ENCODE measurements at regions not wholly inside any gene's neighbourhood (a gene's known extent, or its start where the extent isn't known, plus 50 kb on each side); places are given as distances from the start of the nearest gene placed in this dataset.

- H3K4me1 Mint-ChIP-seq (ENCODE audit: low read depth), result no peaks in the 10 kb centered on the region
- no peak overlapping the region for H3K4me3 Mint-ChIP-seq (ENCODE audit: low read depth)
- no peak for DNase-seq (ENCODE audit: low spot score)
- peaks cover 31% of the 10 kb centered on the region for H3K9me3 Mint-ChIP-seq
- no peak overlapping the region for H3K27ac Mint-ChIP-seq
- no peaks in the 10 kb centered on the region for H3K36me3 Mint-ChIP-seq (ENCODE audit: low read depth)
- intact Hi-C loops (cut with micrococcal nuclease), result no loop called here
- no peaks in the 10 kb centered on the region for H3K27me3 Mint-ChIP-seq (ENCODE audit: low read depth)
These were observed 613.9 kb downstream of the TNS3 start for GRCh38 chr7:46968003-46968402.

GRCh38 chr7:46963719-46964118 lies 618.2 kb downstream of the TNS3 start:
- Mint-ChIP-seq H3K36me3 (ENCODE audit: low read depth) (no peaks in the 10 kb centered on the region), H3K27ac (no peak overlapping the region), H3K4me3 (ENCODE audit: low read depth) (no peak overlapping the region), H3K4me1 (ENCODE audit: low read depth) (no peaks in the 10 kb centered on the region), H3K27me3 (ENCODE audit: low read depth) (no peaks in the 10 kb centered on the region), H3K9me3 (peaks cover 52% of the 10 kb centered on the region)
- no peak for DNase-seq (ENCODE audit: low spot score)
- intact Hi-C loops (cut with micrococcal nuclease), result no loop called here

GRCh38 chr7:46960970-46961369 lies 620.9 kb downstream of the TNS3 start:
- no peak for DNase-seq (ENCODE audit: low spot score)
- H3K4me3 Mint-ChIP-seq (ENCODE audit: low read depth), result no peak overlapping the region
- no peaks in the 10 kb centered on the region for H3K27me3 Mint-ChIP-seq (ENCODE audit: low read depth)
- intact Hi-C loops (cut with micrococcal nuclease), result no loop called here
- H3K4me1 Mint-ChIP-seq (ENCODE audit: low read depth), result no peaks in the 10 kb centered on the region
- no peak overlapping the region for H3K27ac Mint-ChIP-seq
- peaks cover 47% of the 10 kb centered on the region for H3K9me3 Mint-ChIP-seq
- H3K36me3 Mint-ChIP-seq (ENCODE audit: low read depth), result no peaks in the 10 kb centered on the region

GRCh38 chr7:46957195-46957594 lies 624.7 kb downstream of the TNS3 start:
- intact Hi-C loops (cut with micrococcal nuclease), result no loop called here
- Mint-ChIP-seq H3K27me3 (ENCODE audit: low read depth) (no peaks in the 10 kb centered on the region), H3K36me3 (ENCODE audit: low read depth) (no peaks in the 10 kb centered on the region), H3K4me3 (ENCODE audit: low read depth) (no peak overlapping the region), H3K9me3 (peaks cover 18% of the 10 kb centered on the region), H3K27ac (no peak overlapping the region), H3K4me1 (ENCODE audit: low read depth) (no peaks in the 10 kb centered on the region)
- DNase-seq (ENCODE audit: low spot score), result no peak

DNA sequence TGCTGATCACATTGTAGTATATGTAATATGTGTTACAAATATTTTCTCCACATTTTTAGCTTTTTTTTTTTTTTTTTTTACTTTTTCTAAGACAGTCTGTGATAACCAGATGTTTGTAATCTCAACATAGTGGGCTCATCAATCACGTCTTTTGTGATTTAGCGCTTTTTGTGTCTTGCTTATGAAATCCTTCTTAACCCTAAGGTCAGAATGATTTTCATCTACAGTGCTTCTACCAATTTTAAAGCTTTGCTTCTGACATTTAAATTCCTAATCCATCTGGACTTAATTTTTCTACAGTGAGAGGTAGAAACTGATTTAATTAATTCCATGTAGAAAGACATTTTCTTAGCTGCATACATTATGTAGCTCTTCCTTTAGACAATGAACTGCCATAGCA lies 626.4 kb downstream of the TNS3 start:
- Mint-ChIP-seq H3K4me3 (ENCODE audit: low read depth) (no peak overlapping the region), H3K9me3 (peaks cover 12% of the 10 kb centered on the region), H3K4me1 (ENCODE audit: low read depth) (no peaks in the 10 kb centered on the region), H3K36me3 (ENCODE audit: low read depth) (no peaks in the 10 kb centered on the region), H3K27ac (no peak overlapping the region), H3K27me3 (ENCODE audit: low read depth) (no peaks in the 10 kb centered on the region)
- intact Hi-C loops (cut with micrococcal nuclease), result no loop called here
- no peak for DNase-seq (ENCODE audit: low spot score)

DNA sequence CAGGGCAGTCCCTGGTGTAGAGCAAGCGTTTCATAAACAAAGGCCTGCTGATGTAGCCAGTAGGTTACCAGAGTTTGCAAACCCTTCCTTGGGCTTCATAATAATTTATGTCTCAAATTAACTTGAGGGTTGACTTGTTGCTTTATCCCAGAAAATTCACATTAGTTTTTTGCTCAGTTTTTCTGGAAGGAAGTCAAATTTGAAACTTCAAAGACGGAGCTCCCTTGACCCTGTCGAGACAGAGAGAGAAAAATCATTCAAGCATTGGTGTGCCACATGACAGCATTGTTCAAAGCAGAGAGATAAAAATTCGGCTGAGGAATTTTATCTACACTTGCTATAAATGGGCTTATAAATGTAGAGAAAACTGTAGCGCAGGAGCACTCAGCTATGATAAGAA lies 627.7 kb downstream of the TNS3 start:
- Mint-ChIP-seq H3K4me1 (ENCODE audit: low read depth) (no peaks in the 10 kb centered on the region), H3K36me3 (ENCODE audit: low read depth) (no peaks in the 10 kb centered on the region), H3K9me3 (peaks cover 1% of the 10 kb centered on the region), H3K27me3 (ENCODE audit: low read depth) (no peaks in the 10 kb centered on the region), H3K27ac (no peak overlapping the region), H3K4me3 (ENCODE audit: low read depth) (no peak overlapping the region)
- DNase-seq (ENCODE audit: low spot score), result no peak
- intact Hi-C loops (cut with micrococcal nuclease), result no loop called here

DNA sequence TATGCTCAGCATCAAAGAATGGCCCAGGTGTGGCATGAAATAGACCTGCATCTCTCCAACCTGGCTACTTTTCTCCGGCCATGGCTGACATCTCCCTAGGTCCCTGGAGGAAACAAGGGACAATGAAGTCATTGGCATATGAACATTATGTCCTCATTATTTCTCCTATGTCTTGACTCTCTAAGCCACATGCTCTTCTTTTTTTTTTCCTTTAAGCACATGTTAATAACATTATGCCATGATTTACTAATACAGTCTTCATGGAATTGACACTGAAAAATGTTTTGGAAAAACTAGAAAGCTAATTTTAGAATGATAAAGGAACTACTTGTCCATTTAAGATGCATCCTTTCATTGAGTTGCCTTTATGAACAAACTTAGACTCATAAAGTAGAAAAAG lies 628.9 kb downstream of the TNS3 start:
- intact Hi-C loops (cut with micrococcal nuclease), result no loop called here
- Mint-ChIP-seq H3K36me3 (ENCODE audit: low read depth) (no peaks in the 10 kb centered on the region), H3K27me3 (ENCODE audit: low read depth) (no peaks in the 10 kb centered on the region), H3K4me3 (ENCODE audit: low read depth) (no peak overlapping the region), H3K27ac (no peak overlapping the region), H3K4me1 (ENCODE audit: low read depth) (no peaks in the 10 kb centered on the region), H3K9me3 (no peaks in the 10 kb centered on the region)
- no peak for DNase-seq (ENCODE audit: low spot score)

DNA sequence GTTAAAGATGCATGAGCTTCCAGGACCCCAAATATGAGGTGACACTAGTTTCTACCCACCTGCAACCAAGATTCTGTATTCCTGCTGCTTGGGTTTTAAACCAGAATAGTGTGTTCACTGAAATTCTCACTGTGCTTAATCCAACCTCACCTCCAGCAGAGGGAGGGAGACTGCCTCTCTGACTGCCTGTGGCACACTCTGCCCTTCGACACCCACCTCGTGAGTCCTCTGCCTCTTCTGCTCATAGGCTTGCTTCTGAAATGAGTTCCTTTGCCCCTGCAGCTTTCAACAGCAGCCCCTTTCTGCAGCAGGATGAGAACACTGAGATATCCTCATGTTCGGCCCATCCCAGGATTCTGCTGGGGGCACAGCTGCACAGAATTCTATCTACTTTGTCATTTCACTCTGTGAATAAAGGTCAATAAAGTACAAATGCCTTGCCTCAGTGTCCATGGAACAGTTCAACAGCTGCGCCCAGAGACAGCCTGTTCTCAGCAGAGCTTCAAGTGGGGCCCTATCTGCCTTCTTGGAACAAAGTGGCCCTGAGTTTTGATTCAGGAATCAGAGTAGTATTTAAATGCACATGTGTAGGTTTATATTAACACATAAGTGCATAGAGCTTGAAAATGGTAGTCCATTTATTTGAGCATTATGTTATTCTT lies 632.5 kb downstream of the TNS3 start:
- H3K4me1 Mint-ChIP-seq (ENCODE audit: low read depth), result no peaks in the 10 kb centered on the region
- no peak for DNase-seq (ENCODE audit: low spot score)
- H3K9me3 Mint-ChIP-seq, result no peaks in the 10 kb centered on the region
- no peak overlapping the region for H3K27ac Mint-ChIP-seq
- H3K27me3 Mint-ChIP-seq (ENCODE audit: low read depth), result no peaks in the 10 kb centered on the region
- H3K4me3 Mint-ChIP-seq (ENCODE audit: low read depth), result no peak overlapping the region
- intact Hi-C loops (cut with micrococcal nuclease), result no loop called here
- H3K36me3 Mint-ChIP-seq (ENCODE audit: low read depth), result no peaks in the 10 kb centered on the region

GRCh38 chr7:46948716-46949115 lies 633.2 kb downstream of the TNS3 start:
- DNase-seq (ENCODE audit: low spot score), result no peak
- H3K36me3 Mint-ChIP-seq (ENCODE audit: low read depth), result no peaks in the 10 kb centered on the region
- no peaks in the 10 kb centered on the region for H3K9me3 Mint-ChIP-seq
- H3K27me3 Mint-ChIP-seq (ENCODE audit: low read depth), result no peaks in the 10 kb centered on the region
- intact Hi-C loops (cut with micrococcal nuclease), result no loop called here
- no peaks in the 10 kb centered on the region for H3K4me1 Mint-ChIP-seq (ENCODE audit: low read depth)
- no peak overlapping the region for H3K27ac Mint-ChIP-seq
- H3K4me3 Mint-ChIP-seq (ENCODE audit: low read depth), result no peak overlapping the region

GRCh38 chr7:46945328-46945727 lies 636.6 kb downstream of the TNS3 start:
- H3K36me3 Mint-ChIP-seq (ENCODE audit: low read depth), result no peaks in the 10 kb centered on the region
- no peak overlapping the region for H3K4me3 Mint-ChIP-seq (ENCODE audit: low read depth)
- H3K27me3 Mint-ChIP-seq (ENCODE audit: low read depth), result no peaks in the 10 kb centered on the region
- H3K9me3 Mint-ChIP-seq, result no peaks in the 10 kb centered on the region
- H3K27ac Mint-ChIP-seq, result no peak overlapping the region
- no peaks in the 10 kb centered on the region for H3K4me1 Mint-ChIP-seq (ENCODE audit: low read depth)
- DNase-seq (ENCODE audit: low spot score), result no peak
- intact Hi-C loops (cut with micrococcal nuclease), result no loop called here

DNA sequence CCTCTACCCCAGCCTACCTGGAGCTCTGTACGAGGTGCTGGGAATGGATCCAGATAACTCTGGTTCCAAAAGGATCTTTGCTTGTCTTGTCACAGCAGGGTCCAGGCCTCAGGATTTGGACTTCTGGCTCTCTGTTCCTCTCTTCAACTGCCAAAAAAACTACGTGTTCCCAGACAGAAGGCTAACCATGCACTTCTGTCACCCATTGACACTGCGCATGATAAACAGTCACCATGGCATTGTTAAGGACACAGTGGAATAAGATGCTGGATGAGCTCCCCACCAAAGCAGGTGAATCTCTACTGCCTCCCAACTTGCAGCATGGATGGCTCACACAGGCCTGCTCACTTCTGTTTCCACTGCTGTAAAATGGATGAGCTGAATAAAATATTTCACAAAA lies 637.9 kb downstream of the TNS3 start:
- no peak overlapping the region for H3K4me3 Mint-ChIP-seq (ENCODE audit: low read depth)
- H3K27me3 Mint-ChIP-seq (ENCODE audit: low read depth), result no peaks in the 10 kb centered on the region
- no peak overlapping the region for H3K27ac Mint-ChIP-seq
- H3K9me3 Mint-ChIP-seq, result no peaks in the 10 kb centered on the region
- DNase-seq (ENCODE audit: low spot score), result no peak
- no peaks in the 10 kb centered on the region for H3K4me1 Mint-ChIP-seq (ENCODE audit: low read depth)
- H3K36me3 Mint-ChIP-seq (ENCODE audit: low read depth), result no peaks in the 10 kb centered on the region
- intact Hi-C loops (cut with micrococcal nuclease), result no loop called here

DNA sequence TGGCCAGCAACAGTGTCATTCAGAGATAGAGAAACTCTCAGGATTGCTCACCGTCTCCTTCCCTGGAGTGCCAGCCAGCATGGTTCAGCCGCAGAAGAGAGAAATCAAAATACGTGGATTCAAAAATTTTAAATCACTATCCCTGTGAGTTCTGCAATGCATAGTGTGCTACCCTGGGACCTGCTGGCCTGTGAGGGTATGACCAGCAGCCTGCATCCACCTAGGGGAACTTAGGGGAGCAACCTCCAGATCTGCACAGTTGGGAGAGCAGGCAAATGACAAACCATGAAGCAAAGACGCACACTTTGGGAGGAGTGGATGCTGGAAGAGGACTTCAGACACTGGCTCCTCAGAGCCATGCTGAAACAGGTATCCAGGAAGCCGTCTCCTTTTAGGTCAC lies 639.3 kb downstream of the TNS3 start:
- H3K27ac Mint-ChIP-seq, result no peak overlapping the region
- no peaks in the 10 kb centered on the region for H3K9me3 Mint-ChIP-seq
- H3K27me3 Mint-ChIP-seq (ENCODE audit: low read depth), result no peaks in the 10 kb centered on the region
- no peak overlapping the region for H3K4me3 Mint-ChIP-seq (ENCODE audit: low read depth)
- no peaks in the 10 kb centered on the region for H3K4me1 Mint-ChIP-seq (ENCODE audit: low read depth)
- H3K36me3 Mint-ChIP-seq (ENCODE audit: low read depth), result no peaks in the 10 kb centered on the region
- intact Hi-C loops (cut with micrococcal nuclease), result no loop called here
- no peak for DNase-seq (ENCODE audit: low spot score)

DNA sequence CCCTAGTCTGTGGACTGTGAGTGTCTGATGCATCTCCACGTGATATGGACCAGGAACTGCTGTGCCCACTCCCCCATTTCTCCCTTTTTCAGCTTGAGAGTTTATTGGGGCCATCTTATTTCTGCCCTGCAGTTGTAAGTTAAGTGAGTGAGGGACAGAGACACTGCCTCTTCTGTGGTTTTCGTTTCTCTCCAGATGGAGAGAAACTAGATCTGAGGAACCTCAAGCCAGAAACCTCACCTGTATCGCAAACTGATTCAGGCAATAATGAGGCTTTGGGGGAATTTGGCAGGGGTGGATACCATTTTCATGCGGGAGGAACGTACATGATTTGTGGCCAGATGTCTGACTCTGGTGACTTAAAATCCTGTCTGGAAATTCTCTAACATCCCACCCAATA lies 641.7 kb downstream of the TNS3 start:
- no peaks in the 10 kb centered on the region for H3K36me3 Mint-ChIP-seq (ENCODE audit: low read depth)
- no peaks in the 10 kb centered on the region for H3K27me3 Mint-ChIP-seq (ENCODE audit: low read depth)
- H3K9me3 Mint-ChIP-seq, result no peaks in the 10 kb centered on the region
- H3K4me3 Mint-ChIP-seq (ENCODE audit: low read depth), result no peak overlapping the region
- DNase-seq (ENCODE audit: low spot score), result no peak
- intact Hi-C loops (cut with micrococcal nuclease), result no loop called here
- H3K4me1 Mint-ChIP-seq (ENCODE audit: low read depth), result no peaks in the 10 kb centered on the region
- H3K27ac Mint-ChIP-seq, result no peak overlapping the region

DNA sequence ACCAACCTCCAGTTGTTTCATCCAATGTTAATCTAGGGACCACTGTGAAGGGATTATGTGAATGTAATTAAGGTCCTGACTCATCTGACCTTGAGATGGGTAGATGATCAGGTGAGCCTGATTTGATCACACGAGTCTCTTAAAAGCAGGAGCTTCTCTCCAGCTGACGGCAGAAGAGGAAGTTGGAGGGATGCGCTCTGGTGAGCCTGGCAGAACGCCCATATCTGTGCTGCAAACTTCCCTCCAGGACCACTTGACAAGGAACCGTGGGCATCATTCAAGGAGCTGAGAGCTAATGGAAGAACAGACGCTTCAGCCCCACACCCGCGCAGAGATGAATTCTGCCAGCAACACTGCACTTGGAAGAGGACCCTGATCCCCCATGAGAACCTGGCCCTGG lies 642.4 kb downstream of the TNS3 start:
- H3K27ac Mint-ChIP-seq, result no peak overlapping the region

More for the DNA sequence above, 642.4 kb downstream of the TNS3 start:
- Mint-ChIP-seq H3K36me3 (ENCODE audit: low read depth) (no peaks in the 10 kb centered on the region), H3K9me3 (no peaks in the 10 kb centered on the region), H3K4me1 (ENCODE audit: low read depth) (no peaks in the 10 kb centered on the region), H3K27me3 (ENCODE audit: low read depth) (no peaks in the 10 kb centered on the region), H3K4me3 (ENCODE audit: low read depth) (no peak overlapping the region)
- intact Hi-C loops (cut with micrococcal nuclease), result no loop called here
- no peak for DNase-seq (ENCODE audit: low spot score)
